ENCODE measurements at regions not wholly inside any gene's neighbourhood (a gene's known extent, or its start where the extent isn't known, plus 50 kb on each side); places are given as distances from the start of the nearest gene placed in this dataset.

- intact Hi-C loops (cut with DNase I; ENCODE audit: low total_unique reads) = no loop called here
- TF ChIP-seq, protein P1, sequence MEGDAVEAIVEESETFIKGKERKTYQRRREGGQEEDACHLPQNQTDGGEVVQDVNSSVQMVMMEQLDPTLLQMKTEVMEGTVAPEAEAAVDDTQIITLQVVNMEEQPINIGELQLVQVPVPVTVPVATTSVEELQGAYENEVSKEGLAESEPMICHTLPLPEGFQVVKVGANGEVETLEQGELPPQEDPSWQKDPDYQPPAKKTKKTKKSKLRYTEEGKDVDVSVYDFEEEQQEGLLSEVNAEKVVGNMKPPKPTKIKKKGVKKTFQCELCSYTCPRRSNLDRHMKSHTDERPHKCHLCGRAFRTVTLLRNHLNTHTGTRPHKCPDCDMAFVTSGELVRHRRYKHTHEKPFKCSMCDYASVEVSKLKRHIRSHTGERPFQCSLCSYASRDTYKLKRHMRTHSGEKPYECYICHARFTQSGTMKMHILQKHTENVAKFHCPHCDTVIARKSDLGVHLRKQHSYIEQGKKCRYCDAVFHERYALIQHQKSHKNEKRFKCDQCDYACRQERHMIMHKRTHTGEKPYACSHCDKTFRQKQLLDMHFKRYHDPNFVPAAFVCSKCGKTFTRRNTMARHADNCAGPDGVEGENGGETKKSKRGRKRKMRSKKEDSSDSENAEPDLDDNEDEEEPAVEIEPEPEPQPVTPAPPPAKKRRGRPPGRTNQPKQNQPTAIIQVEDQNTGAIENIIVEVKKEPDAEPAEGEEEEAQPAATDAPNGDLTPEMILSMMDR (IDR thresholded peaks at IDR 0.05) = no peak
- no peak for TF ChIP-seq POLR2A (IDR thresholded peaks at IDR 0.05)
- DNase-seq (ENCODE audit: low spot score in 2 of 2) = no peak
- H3K4me3 ChIP-seq (ENCODE audit: low read depth, poor library complexity, severe bottlenecking) = no peak overlapping the region
- WGBS, 2 donors = 89 to 92% methylated on average over 3 of the region's 3 CpGs
These were observed 428.7 kb downstream of the PLA2G4A start for GRCh38 chr1:187257476-187257875.

DNA sequence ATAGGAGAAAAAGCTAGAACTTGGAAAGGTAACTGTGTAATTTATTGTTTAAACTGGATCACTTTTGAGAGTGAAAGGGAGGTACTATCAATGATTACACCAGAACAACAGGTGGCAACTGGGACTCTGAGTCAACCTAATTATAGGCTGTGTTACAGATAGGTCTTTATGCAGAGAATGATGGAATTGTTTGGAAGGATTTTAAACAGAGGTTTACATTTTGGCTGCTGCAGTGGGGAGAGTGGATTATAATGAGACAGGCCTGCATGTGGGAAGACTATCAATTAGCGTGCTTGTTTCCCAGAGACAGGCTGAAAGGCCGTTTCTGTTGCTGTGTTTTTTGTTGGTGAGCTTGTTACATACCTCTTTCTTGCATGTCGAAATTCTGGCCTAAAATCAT is 432.9 kb downstream of the PLA2G4A start:
- TF ChIP-seq, protein P1 (IDR thresholded peaks at IDR 0.05) = no peak
- no peak for TF ChIP-seq POLR2A (IDR thresholded peaks at IDR 0.05)
- WGBS, 2 donors = 40 to 45% methylated on average over 3 of the region's 3 CpGs
- no peak overlapping the region for H3K4me3 ChIP-seq (ENCODE audit: low read depth, poor library complexity, severe bottlenecking)
- intact Hi-C loops (cut with DNase I; ENCODE audit: low total_unique reads) = no loop called here
- DNase-seq (ENCODE audit: low spot score in 2 of 2) = no peak

DNA sequence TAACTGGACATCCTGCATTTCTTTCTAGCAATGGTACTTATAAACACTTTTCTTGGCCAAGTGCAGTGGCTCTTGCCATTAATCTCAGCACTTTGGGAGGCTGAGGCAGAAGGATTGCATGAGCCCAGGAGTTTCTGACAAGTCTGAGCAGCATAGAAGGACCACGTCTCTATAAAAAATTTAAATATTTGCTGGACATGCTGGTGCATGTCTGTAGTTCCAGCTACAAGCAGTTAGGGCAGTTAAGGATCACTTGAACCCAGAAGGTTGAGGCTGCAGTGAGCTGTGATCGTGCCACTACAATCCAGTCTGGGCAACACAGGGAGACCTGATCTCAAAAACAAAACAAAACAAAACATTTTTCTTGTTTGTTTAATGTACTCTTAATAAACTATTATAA is 434.0 kb downstream of the PLA2G4A start:
- TF ChIP-seq, protein P1 (IDR thresholded peaks at IDR 0.05) = no peak
- TF ChIP-seq POLR2A (IDR thresholded peaks at IDR 0.05) = no peak
- no peak for DNase-seq (ENCODE audit: low spot score in 2 of 2)
- intact Hi-C loops (cut with DNase I; ENCODE audit: low total_unique reads) = no loop called here
- H3K4me3 ChIP-seq (ENCODE audit: low read depth, poor library complexity, severe bottlenecking) = no peak overlapping the region
- 58% methylated on average over 2 of the region's 2 CpGs for WGBS, 2 donors

DNA sequence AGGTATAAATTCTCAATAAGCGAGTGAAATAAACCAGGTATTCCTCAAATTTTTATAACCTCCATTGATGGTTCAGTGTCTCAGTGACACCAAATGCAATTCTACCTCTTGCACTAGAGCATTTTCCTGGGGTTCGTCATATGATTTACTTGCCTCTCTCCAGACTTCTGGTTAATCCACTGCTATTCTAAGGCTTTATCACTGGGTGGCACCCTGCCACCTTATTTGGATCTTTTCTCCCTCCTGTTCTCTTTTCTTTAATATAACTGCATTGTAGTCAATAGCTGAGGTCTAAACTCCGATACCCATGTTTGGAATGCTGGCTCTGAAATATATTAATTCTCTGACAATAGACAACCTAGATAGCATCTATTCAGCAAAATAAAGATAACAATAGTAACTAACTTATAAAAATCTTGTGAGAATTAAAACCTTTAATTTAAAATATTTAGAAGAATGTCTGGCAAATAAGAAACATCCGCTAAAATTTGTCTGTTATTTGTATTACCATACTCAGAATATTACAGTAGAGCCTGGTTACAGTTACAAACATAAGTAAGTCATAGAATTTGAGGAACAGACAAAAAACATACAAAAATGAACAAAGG is 436.4 kb downstream of the PLA2G4A start:
- TF ChIP-seq, protein P1 (IDR thresholded peaks at IDR 0.05) = no peak
- no peak for TF ChIP-seq POLR2A (IDR thresholded peaks at IDR 0.05)
- intact Hi-C loops (cut with DNase I; ENCODE audit: low total_unique reads) = no loop called here
- DNase-seq (ENCODE audit: low spot score in 2 of 2) = no peak
- H3K4me3 ChIP-seq (ENCODE audit: low read depth, poor library complexity, severe bottlenecking) = no peak overlapping the region
- 50 to 57% methylated on average over 4 of the region's 4 CpGs for WGBS, 2 donors

- no peak for DNase-seq (ENCODE audit: low spot score in 2 of 2)
- intact Hi-C loops (cut with DNase I; ENCODE audit: low total_unique reads) = no loop called here
- WGBS, 2 donors = 68 to 86% methylated on average over 4 of the region's 4 CpGs
- no peak for TF ChIP-seq POLR2A (IDR thresholded peaks at IDR 0.05)
- TF ChIP-seq, protein P1 (IDR thresholded peaks at IDR 0.05) = no peak
- H3K4me3 ChIP-seq (ENCODE audit: low read depth, poor library complexity, severe bottlenecking) = no peak overlapping the region
These were observed 437.3 kb downstream of the PLA2G4A start for GRCh38 chr1:187266051-187266450.

DNA sequence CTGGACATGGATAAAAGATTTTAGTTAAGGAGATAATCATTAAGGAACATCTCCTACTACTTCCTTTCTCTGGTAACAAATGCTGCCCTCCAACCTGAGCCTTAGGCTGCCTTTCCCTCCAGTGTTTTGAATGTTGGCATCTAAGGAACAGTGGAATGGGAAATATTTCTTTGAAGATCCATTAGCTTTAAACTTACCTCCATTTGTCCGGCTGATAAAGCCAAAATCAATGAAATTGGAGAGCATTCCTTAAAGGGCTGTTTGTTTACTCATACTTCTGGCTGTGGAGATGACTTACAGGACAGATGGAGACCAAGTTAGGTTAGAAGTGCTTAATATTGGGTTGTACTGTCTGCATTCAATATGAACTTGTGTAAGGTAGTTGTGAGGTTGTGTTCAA is 439.1 kb downstream of the PLA2G4A start:
- DNase-seq (ENCODE audit: low spot score in 2 of 2) = no peak
- TF ChIP-seq, protein P1 (IDR thresholded peaks at IDR 0.05) = no peak
- no peak for TF ChIP-seq POLR2A (IDR thresholded peaks at IDR 0.05)
- no peak overlapping the region for H3K4me3 ChIP-seq (ENCODE audit: low read depth, poor library complexity, severe bottlenecking)
- intact Hi-C loops (cut with DNase I; ENCODE audit: low total_unique reads) = no loop called here
- 49 to 64% methylated on average over 1 of the region's 1 CpG for WGBS, 2 donors
